Activated CD8-positive, alpha-beta T cell treated with anti-CD3 and anti-CD28 coated beads for 36 hours (primary cell): ENCODE measurements at regions not wholly inside any gene's neighbourhood (a gene's known extent, or its start where the extent isn't known, plus 50 kb on each side); places are given as distances from the start of the nearest gene placed in this dataset.

Experiments used
- ATAC-seq: fragments of 200-7000 bp; cut with Tn5 transposase; one replicate; pipeline ENCODE4 v1.10.0; 2021; ENCODE audit warnings: mild to moderate bottlenecking, moderate library complexity
- CTCF ChIA-PET: fragments of 350-600 bp; sonication (Branson Sonifier 250); formaldehyde crosslinking; loops from one replicate; lab custom pipeline; 2021; ENCODE audit warnings: antibody characterized with exemption; lab: Charles Lee
- POLR2A ChIA-PET: fragments of 350-600 bp; sonication (Branson Sonifier 250); formaldehyde crosslinking; loops from one replicate; lab custom pipeline; 2021; ENCODE audit warnings: antibody characterized with exemption; lab: Charles Lee
- DNase-seq: peaks from one replicate; pipeline ENCODE4 v3.0.0-alpha.2; 2020
- H3K27ac Mint-ChIP-seq: one replicate; pipeline ENCODE4 v1.8.0; 2021; ENCODE audit warnings: mild to moderate bottlenecking, mixed read lengths
- H3K27me3 Mint-ChIP-seq: one replicate; pipeline ENCODE4 v1.8.0; 2021; ENCODE audit warnings: mixed read lengths
- H3K36me3 Mint-ChIP-seq: one replicate; pipeline ENCODE4 v1.8.0; 2021; ENCODE audit warnings: low read depth, mixed read lengths
- H3K4me1 Mint-ChIP-seq: one replicate; pipeline ENCODE4 v1.8.0; 2021; ENCODE audit warnings: low read depth, mixed read lengths
- H3K4me3 Mint-ChIP-seq: one replicate; pipeline ENCODE4 v1.8.0; 2021; ENCODE audit warnings: mild to moderate bottlenecking, moderate library complexity, mixed read lengths
- H3K9me3 Mint-ChIP-seq: one replicate; pipeline ENCODE4 v1.8.0; 2021; ENCODE audit warnings: mixed read lengths
- intact Hi-C: fragments of 100-400 bp; cut with micrococcal nuclease; formaldehyde crosslinking; loops from one replicate; pipeline ENCODE4 v1.10.0; 2022
- TF ChIP-seq, protein P1 (sequence below): fragments of 200-600 bp; IDR thresholded peaks from one replicate; pipeline ENCODE4 v1.8.0; 2022; ENCODE audit warnings: antibody characterized with exemption, mild to moderate bottlenecking

GRCh38 chr3:83048556-83048955 lies 1287.1 kb upstream of the GBE1 start:
- DNase-seq (no peak), ATAC-seq (no peak)
- intact Hi-C loops, result no loop called here
- no peaks in the 10 kb centered on the region for H3K36me3 Mint-ChIP-seq
- H3K27ac Mint-ChIP-seq, result no peak overlapping the region
- TF ChIP-seq, protein P1, sequence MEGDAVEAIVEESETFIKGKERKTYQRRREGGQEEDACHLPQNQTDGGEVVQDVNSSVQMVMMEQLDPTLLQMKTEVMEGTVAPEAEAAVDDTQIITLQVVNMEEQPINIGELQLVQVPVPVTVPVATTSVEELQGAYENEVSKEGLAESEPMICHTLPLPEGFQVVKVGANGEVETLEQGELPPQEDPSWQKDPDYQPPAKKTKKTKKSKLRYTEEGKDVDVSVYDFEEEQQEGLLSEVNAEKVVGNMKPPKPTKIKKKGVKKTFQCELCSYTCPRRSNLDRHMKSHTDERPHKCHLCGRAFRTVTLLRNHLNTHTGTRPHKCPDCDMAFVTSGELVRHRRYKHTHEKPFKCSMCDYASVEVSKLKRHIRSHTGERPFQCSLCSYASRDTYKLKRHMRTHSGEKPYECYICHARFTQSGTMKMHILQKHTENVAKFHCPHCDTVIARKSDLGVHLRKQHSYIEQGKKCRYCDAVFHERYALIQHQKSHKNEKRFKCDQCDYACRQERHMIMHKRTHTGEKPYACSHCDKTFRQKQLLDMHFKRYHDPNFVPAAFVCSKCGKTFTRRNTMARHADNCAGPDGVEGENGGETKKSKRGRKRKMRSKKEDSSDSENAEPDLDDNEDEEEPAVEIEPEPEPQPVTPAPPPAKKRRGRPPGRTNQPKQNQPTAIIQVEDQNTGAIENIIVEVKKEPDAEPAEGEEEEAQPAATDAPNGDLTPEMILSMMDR, result no peak
- H3K4me1 Mint-ChIP-seq, result no peaks in the 10 kb centered on the region
- H3K4me3 Mint-ChIP-seq, result no peak overlapping the region
- ChIA-PET POLR2A (no interaction called here), CTCF (no interaction called here)
- no peaks in the 10 kb centered on the region for H3K27me3 Mint-ChIP-seq
- no peaks in the 10 kb centered on the region for H3K9me3 Mint-ChIP-seq

DNA sequence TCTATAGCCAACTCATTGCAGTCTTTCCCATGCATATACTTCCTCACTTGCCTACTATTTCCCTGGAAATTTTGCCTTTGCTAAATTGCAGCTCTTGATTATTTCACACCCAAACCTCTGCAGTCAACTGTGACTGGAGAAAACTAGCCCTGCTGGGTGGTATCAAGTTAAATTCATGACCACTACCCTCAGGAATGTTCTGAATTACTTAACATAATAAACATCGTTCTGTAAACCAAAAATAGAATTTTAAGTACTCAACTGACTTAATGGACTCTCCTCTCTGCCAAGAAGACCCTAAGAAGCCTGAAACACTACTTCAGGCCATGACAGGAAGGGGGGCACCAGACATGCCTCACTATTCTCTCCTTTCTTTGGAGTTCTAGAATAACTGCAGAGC lies 1278.0 kb upstream of the GBE1 start:
- Mint-ChIP-seq H3K27ac (no peak overlapping the region), H3K4me3 (no peak overlapping the region), H3K9me3 (peaks cover 5% of the 10 kb centered on the region), H3K27me3 (no peaks in the 10 kb centered on the region), H3K4me1 (no peaks in the 10 kb centered on the region), H3K36me3 (no peaks in the 10 kb centered on the region)
- ChIA-PET CTCF (no interaction called here), POLR2A (no interaction called here)
- DNase-seq, result no peak
- ATAC-seq, result no peak
- intact Hi-C loops, result no loop called here
- TF ChIP-seq, protein P1, result no peak

DNA sequence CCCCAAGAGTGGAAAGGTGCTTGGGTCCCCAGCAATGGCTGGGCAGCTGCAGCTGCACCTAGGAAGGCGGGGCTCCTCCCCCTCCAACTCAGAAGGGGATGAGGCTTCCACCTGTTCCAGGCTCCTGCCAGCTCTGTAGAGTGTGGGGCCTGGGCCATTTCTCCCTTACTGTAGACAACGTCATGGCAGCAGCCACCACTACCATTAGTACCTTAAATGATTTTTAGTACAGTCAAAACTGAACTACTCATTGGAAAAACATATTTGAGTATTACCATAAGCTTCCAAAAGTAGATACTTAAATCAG lies 1274.2 kb upstream of the GBE1 start:
- ChIA-PET POLR2A (no interaction called here), CTCF (no interaction called here)
- Mint-ChIP-seq H3K9me3 (peaks cover 5% of the 10 kb centered on the region), H3K27ac (no peak overlapping the region), H3K4me3 (no peak overlapping the region), H3K4me1 (no peaks in the 10 kb centered on the region), H3K36me3 (no peaks in the 10 kb centered on the region), H3K27me3 (no peaks in the 10 kb centered on the region)
- intact Hi-C loops, result no loop called here
- ATAC-seq (no peak), DNase-seq (no peak)
- TF ChIP-seq, protein P1, result no peak

DNA sequence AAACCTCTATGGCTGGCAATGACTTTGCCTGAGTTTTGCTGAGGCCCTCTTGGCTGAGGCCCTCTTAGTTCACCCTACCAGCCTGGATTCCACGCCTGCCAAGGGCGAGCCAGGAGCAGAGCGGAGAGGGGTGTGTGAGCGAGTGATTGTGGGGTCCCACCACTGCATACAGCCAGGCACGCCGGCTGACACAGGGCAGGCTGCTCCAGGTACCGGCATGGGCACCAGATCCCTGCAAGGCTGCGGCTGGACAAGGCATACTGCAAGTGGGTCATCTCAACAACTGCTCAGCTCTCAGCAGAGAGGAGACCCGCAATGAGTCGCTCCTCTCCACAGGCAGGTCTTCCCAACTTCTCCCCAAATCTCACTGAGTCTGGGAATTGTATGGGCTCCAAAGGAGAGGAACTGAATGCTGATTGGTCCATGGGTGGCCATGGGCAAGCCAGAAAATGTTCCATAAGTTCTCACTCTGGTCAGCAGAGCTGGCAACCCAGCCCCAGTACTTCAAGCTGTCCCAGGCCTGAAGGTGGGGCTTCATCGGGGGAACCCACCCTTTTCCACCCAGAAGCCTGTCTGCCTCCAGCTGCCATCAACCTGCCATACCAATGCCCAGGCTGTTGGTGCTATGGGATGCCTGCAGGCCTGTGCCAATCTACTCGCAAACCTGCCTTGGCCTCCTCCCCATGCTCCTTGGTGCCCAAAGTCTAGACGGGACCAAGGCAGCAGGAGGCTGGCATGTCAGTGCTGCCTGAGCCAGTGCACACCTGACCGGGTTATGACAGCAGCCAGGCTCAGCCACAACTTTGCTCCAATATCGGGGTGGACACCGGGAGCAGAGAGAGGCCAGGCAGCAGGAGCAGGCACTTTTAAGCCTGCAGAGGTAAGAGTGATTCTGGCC lies 1273.6 kb upstream of the GBE1 start:
- DNase-seq (no peak), ATAC-seq (no peak)
- Mint-ChIP-seq H3K9me3 (peaks cover 8% of the 10 kb centered on the region), H3K36me3 (no peaks in the 10 kb centered on the region), H3K4me3 (no peak overlapping the region), H3K4me1 (no peaks in the 10 kb centered on the region), H3K27me3 (no peaks in the 10 kb centered on the region), H3K27ac (no peak overlapping the region)
- intact Hi-C loops, result no loop called here
- TF ChIP-seq, protein P1, result no peak
- ChIA-PET POLR2A (no interaction called here), CTCF (no interaction called here)

DNA sequence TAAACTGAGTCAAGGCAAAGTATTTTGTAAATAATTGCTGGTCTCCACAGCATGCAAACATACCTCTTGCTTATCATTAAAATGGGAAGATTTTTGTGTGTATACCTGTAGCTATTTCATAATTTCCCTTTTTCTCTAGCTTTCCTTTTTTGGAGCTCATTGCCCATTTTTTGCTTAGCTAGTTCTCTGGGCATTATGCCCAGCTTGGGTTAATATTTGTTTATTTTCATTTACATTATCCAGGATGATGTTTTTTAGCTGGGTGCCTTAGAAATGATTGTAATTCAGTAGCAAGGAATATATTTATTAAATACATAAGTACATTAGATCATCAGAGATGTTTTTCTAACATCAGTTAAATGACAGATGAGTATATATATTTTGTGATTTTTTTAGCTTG lies 1271.7 kb upstream of the GBE1 start:
- no peak overlapping the region for H3K4me3 Mint-ChIP-seq
- H3K4me1 Mint-ChIP-seq, result no peaks in the 10 kb centered on the region
- no peaks in the 10 kb centered on the region for H3K27me3 Mint-ChIP-seq
- H3K36me3 Mint-ChIP-seq, result no peaks in the 10 kb centered on the region
- H3K27ac Mint-ChIP-seq, result no peak overlapping the region
- DNase-seq (no peak), ATAC-seq (no peak)
- POLR2A ChIA-PET, result no interaction called here
- CTCF ChIA-PET, result no interaction called here
- intact Hi-C loops, result no loop called here
- H3K9me3 Mint-ChIP-seq, result peaks cover 4% of the 10 kb centered on the region
- TF ChIP-seq, protein P1, result no peak
